HG02588 (cell line): ENCODE measurements at regions not wholly inside any gene's neighbourhood (a gene's known extent, or its start where the extent isn't known, plus 50 kb on each side); places are given as distances from the start of the nearest gene placed in this dataset.
A peak's percentile ranks its signal among the peaks of the same experiment; 100 is the strongest.
"Not testable (repeated sequence)": the region's sequence is repeated elsewhere in the genome, so short reads cannot be mapped to it uniquely, and the experiment has no call there.

Experiments used
- ATAC-seq: cut with Tn5 transposase; IDR thresholded peaks from one replicate; pipeline ENCODE4 v1.9.1; 2021; ENCODE audit warnings: mild to moderate bottlenecking, moderate library complexity; ENCODE audit not compliant: unreplicated experiment

- ATAC-seq, result not testable (repeated sequence)
These were observed 109.8 kb downstream of the RNASET2 start for GRCh38 chr6:166846446-166847142.

- no peak for ATAC-seq
These were observed 113.7 kb downstream of the RNASET2 start for GRCh38 chr6:166842607-166843006.

- no peak for ATAC-seq
These were observed 115.1 kb downstream of the RNASET2 start for GRCh38 chr6:166841216-166841615.

- no peak for ATAC-seq
These were observed 116.8 kb downstream of the RNASET2 start for GRCh38 chr6:166839569-166839968.

GRCh38 chr6:166838987-166839386, 117.4 kb downstream of the RNASET2 start:
- ATAC-seq, result no peak

- no peak for ATAC-seq
These were observed 119.3 kb downstream of the RNASET2 start for GRCh38 chr6:166836785-166837718.

- ATAC-seq, result no peak
These were observed 122.3 kb downstream of the RNASET2 start for GRCh38 chr6:166834049-166834448.

GRCh38 chr6:166830891-166831363, 125.4 kb downstream of the RNASET2 start:
- ATAC-seq, result peak; percentile 16

- peak; percentile 93 for ATAC-seq
These were observed 126.0 kb downstream of the RNASET2 start for GRCh38 chr6:166830185-166830890.

GRCh38 chr6:166826264-166826663, 130.1 kb downstream of the RNASET2 start:
- no peak for ATAC-seq

GRCh38 chr6:166825553-166826145, 130.7 kb downstream of the RNASET2 start:
- no peak for ATAC-seq

GRCh38 chr6:166824880-166825250, 131.5 kb downstream of the RNASET2 start:
- no peak for ATAC-seq

- no peak for ATAC-seq
These were observed 132.0 kb downstream of the RNASET2 start for GRCh38 chr6:166824146-166824879.

GRCh38 chr6:166822609-166823008, 133.7 kb downstream of the RNASET2 start:
- no peak for ATAC-seq

GRCh38 chr6:166820483-166820882, 135.9 kb downstream of the RNASET2 start:
- ATAC-seq, result no peak

GRCh38 chr6:166820070-166820469, 136.3 kb downstream of the RNASET2 start:
- ATAC-seq, result no peak

GRCh38 chr6:166815629-166816028, 140.7 kb downstream of the RNASET2 start:
- ATAC-seq, result no peak

GRCh38 chr6:166814390-166814789, 142.0 kb downstream of the RNASET2 start:
- no peak for ATAC-seq

- no peak for ATAC-seq
These were observed 142.9 kb downstream of the RNASET2 start for GRCh38 chr6:166813461-166813860.

- ATAC-seq, result no peak
These were observed 145.5 kb downstream of the RNASET2 start for GRCh38 chr6:166810864-166811263.
